IMR-90 (cell line): ENCODE measurements at regions not wholly inside any gene's neighbourhood (a gene's known extent, or its start where the extent isn't known, plus 50 kb on each side); places are given as distances from the start of the nearest gene placed in this dataset.

Source experiments
- ATAC-seq: fragments of 200-7000 bp; cut with Tn5 transposase; 2 replicates; pipeline ENCODE4 v1.9.1; 2020; ENCODE audit warnings: low read depth, mild to moderate bottlenecking, moderate library complexity
- BruUV-seq: library from RNA; stranded (reverse); fragments of 400-500 nt; replicated peaks from 2 replicates; lab custom pipeline; 2021; lab: Mats Ljungman, UMichigan
- CTCF ChIA-PET: fragments of 300-600 bp; formaldehyde crosslinking; extraction: SDS; loops from one replicate; lab custom pipeline; 2021; ENCODE audit warnings: antibody characterized with exemption; lab: Yijun Ruan, JAX
- POLR2A ChIA-PET: fragments of 300-600 bp; sonication (Branson Sonifier 250); formaldehyde crosslinking; loops from one replicate; lab custom pipeline; 2022; ENCODE audit warnings: antibody characterized with exemption; ENCODE audit not compliant: unreplicated experiment; lab: Charles Lee
- DNase-seq: peaks from one replicate; pipeline ENCODE4 v3.0.0; 2013
- H2AFZ ChIP-seq: replicated peaks from 2 replicates; pipeline ENCODE3; 2013; ENCODE audit warnings: low read length, mild to moderate bottlenecking; ENCODE audit not compliant: poor library complexity
- H2AK5ac ChIP-seq: 2 replicates; pipeline ENCODE4 v1.6.1; 2013; ENCODE audit warnings: low read depth, low read length, inconsistent platforms
- H2AK9ac ChIP-seq: replicated peaks from 2 replicates; pipeline ENCODE3; 2013; ENCODE audit warnings: mild to moderate bottlenecking, low read depth, low read length, moderate library complexity; ENCODE audit not compliant: poor library complexity
- H2BK120ac ChIP-seq: 2 replicates; pipeline ENCODE4 v1.6.1; 2013; ENCODE audit warnings: low read depth, low read length, inconsistent platforms
- H2BK15ac ChIP-seq: 3 replicates; pipeline ENCODE4 v1.6.1; 2013; ENCODE audit warnings: low read depth, low read length, inconsistent platforms
- H2BK20ac ChIP-seq: 2 replicates; pipeline ENCODE4 v1.6.1; 2013; ENCODE audit warnings: low read depth, mild to moderate bottlenecking, inconsistent platforms, low read length, moderate library complexity
- H2BK5ac ChIP-seq: 2 replicates; pipeline ENCODE4 v1.6.1; 2013; ENCODE audit warnings: mild to moderate bottlenecking, low read depth, low read length, inconsistent platforms; ENCODE audit not compliant: poor library complexity, severe bottlenecking
- H3K14ac ChIP-seq: replicated peaks from 2 replicates; pipeline ENCODE4 v1.6.1; 2013; ENCODE audit warnings: low read depth, low read length, inconsistent platforms
- H3K18ac ChIP-seq: 2 replicates; pipeline ENCODE4 v1.6.1; 2013; ENCODE audit warnings: low read depth, low read length, control low read depth
- H3K23ac ChIP-seq: 2 replicates; pipeline ENCODE4 v1.6.1; 2013; ENCODE audit warnings: low read depth, low read length, inconsistent platforms
- H3K27ac ChIP-seq: 2 replicates; pipeline ENCODE4 v1.5.1; 2013; ENCODE audit warnings: mild to moderate bottlenecking, control low read depth, low read length; ENCODE audit not compliant: insufficient read depth
- H3K27me3 ChIP-seq: 2 replicates; pipeline ENCODE4 v1.6.1; 2013; ENCODE audit warnings: low read length; ENCODE audit not compliant: control insufficient read depth, insufficient read depth
- H3K36me3 ChIP-seq: 2 replicates; pipeline ENCODE4 v1.6.1; 2013; ENCODE audit warnings: low read length, mixed read lengths; ENCODE audit not compliant: control insufficient read depth, insufficient read depth
- H3K4ac ChIP-seq: 2 replicates; pipeline ENCODE4 v1.6.1; 2013; ENCODE audit warnings: low read depth, low read length, inconsistent platforms
- H3K4me1 ChIP-seq: 2 replicates; pipeline ENCODE4 v1.6.1; 2013; ENCODE audit warnings: low read length, mixed read lengths; ENCODE audit not compliant: control insufficient read depth, insufficient read depth
- H3K4me2 ChIP-seq: 2 replicates; pipeline ENCODE4 v1.6.1; 2013; ENCODE audit warnings: low read depth, mild to moderate bottlenecking, control low read depth, low read length, moderate library complexity
- H3K4me3 ChIP-seq: 2 replicates; pipeline ENCODE4 v1.5.1; 2013; ENCODE audit warnings: low read depth, mild to moderate bottlenecking, control low read depth, low read length, moderate library complexity; ENCODE audit not compliant: insufficient read depth
- H3K56ac ChIP-seq: 2 replicates; pipeline ENCODE4 v1.6.1; 2013; ENCODE audit warnings: low read length, inconsistent platforms; ENCODE audit not compliant: insufficient read depth; ENCODE audit errors: extremely low read depth
- H3K79me1 ChIP-seq, 2 experiments: 2 replicates each; pipeline ENCODE4 v1.6.1; 2013; ENCODE audit warnings: low read length in 2 of 2, inconsistent platforms in 1 of 2, low read depth in 1 of 2
- H3K9ac ChIP-seq: 2 replicates; pipeline ENCODE4 v1.6.1; 2013; ENCODE audit warnings: low read depth, low read length, control low read depth
- H3K9me1 ChIP-seq: 2 replicates; pipeline ENCODE4 v1.6.1; 2013; ENCODE audit warnings: low read length, inconsistent platforms; ENCODE audit not compliant: insufficient read depth
- H3K9me3 ChIP-seq: 2 replicates; pipeline ENCODE4 v1.6.1; 2013; ENCODE audit warnings: low read length; ENCODE audit not compliant: control insufficient read depth, insufficient read depth
- H4K20me1 ChIP-seq: 2 replicates; pipeline ENCODE4 v1.6.1; 2013; ENCODE audit warnings: low read length, inconsistent platforms; ENCODE audit not compliant: insufficient read depth
- H4K5ac ChIP-seq: 2 replicates; pipeline ENCODE4 v1.6.1; 2013; ENCODE audit warnings: mild to moderate bottlenecking, low read depth, low read length, control low read depth
- H4K8ac ChIP-seq, 2 experiments: 2 replicates each; pipeline ENCODE4 v1.6.1; 2013; ENCODE audit warnings: low read depth in 2 of 2, low read length in 2 of 2, control low read depth in 1 of 2, inconsistent platforms in 1 of 2
- H4K91ac ChIP-seq: 2 replicates; pipeline ENCODE4 v1.6.1; 2013; ENCODE audit warnings: low read depth, low read length, inconsistent platforms; ENCODE audit not compliant: insufficient read depth
- BHLHE40 ChIP-seq: fragments of 150-350 bp; IDR thresholded peaks from 2 replicates; pipeline ENCODE4 v1.6.1; 2016; ENCODE audit warnings: mild to moderate bottlenecking, low read depth, low read length
- CEBPB ChIP-seq: IDR thresholded peaks from 2 replicates; pipeline ENCODE4 v1.6.1; 2012; ENCODE audit warnings: low read depth, low read length, improper control_type of control experiment
- CHD1 ChIP-seq: IDR thresholded peaks from 2 replicates; pipeline ENCODE4 v1.6.1; 2012; ENCODE audit warnings: low read depth, low read length, improper control_type of control experiment
- ELK1 ChIP-seq: fragments of 150-350 bp; IDR thresholded peaks from 2 replicates; pipeline ENCODE4 v1.6.1; 2016; ENCODE audit warnings: low read depth, mild to moderate bottlenecking, low read length, moderate library complexity, borderline replicate concordance
- FOS ChIP-seq: fragments of 150-350 bp; IDR thresholded peaks from 2 replicates; pipeline ENCODE4 v1.6.1; 2016; ENCODE audit warnings: low read depth, low read length
- MAFK ChIP-seq: IDR thresholded peaks from 2 replicates; pipeline ENCODE4 v1.6.1; 2012; ENCODE audit warnings: low read depth, low read length, improper control_type of control experiment
- MAZ ChIP-seq: IDR thresholded peaks from 2 replicates; pipeline ENCODE4 v1.6.1; 2012; ENCODE audit warnings: low read depth, mild to moderate bottlenecking, low read length, improper control_type of control experiment, moderate library complexity, borderline replicate concordance
- MXI1 ChIP-seq: IDR thresholded peaks from 2 replicates; pipeline ENCODE4 v1.6.1; 2012; ENCODE audit warnings: low read depth, mild to moderate bottlenecking, low read length, moderate library complexity, borderline replicate concordance
- NFE2L2 ChIP-seq: fragments of 150-350 bp; IDR thresholded peaks from 2 replicates; pipeline ENCODE4 v1.6.1; 2016; ENCODE audit warnings: low read depth, mild to moderate bottlenecking, low read length
- POLR2A ChIP-seq: IDR thresholded peaks from 2 replicates; pipeline ENCODE4 v1.6.1; 2012; ENCODE audit warnings: mild to moderate bottlenecking, low read depth, low read length
- RAD21 ChIP-seq: IDR thresholded peaks from 2 replicates; pipeline ENCODE4 v1.6.1; 2012; ENCODE audit warnings: low read length, improper control_type of control experiment
- RCOR1 ChIP-seq: IDR thresholded peaks from 2 replicates; pipeline ENCODE4 v1.6.1; 2012; ENCODE audit warnings: mild to moderate bottlenecking, low read length, improper control_type of control experiment; ENCODE audit not compliant: insufficient replicate concordance
- RFX5 ChIP-seq: IDR thresholded peaks from 2 replicates; pipeline ENCODE4 v1.8.0; 2012; ENCODE audit warnings: low read depth, mild to moderate bottlenecking, low read length, moderate library complexity
- SMC3 ChIP-seq: fragments of 150-350 bp; IDR thresholded peaks from 2 replicates; pipeline ENCODE4 v1.6.1; 2016; ENCODE audit warnings: low read depth, mild to moderate bottlenecking, antibody characterized with exemption, low read length, moderate library complexity
- USF2 ChIP-seq: fragments of 150-350 bp; IDR thresholded peaks from 2 replicates; pipeline ENCODE4 v1.6.1; 2017; ENCODE audit warnings: mild to moderate bottlenecking, antibody characterized with exemption, low read length, low read depth
- WGBS, 2 experiments: methylation state at CpG; one replicate each; pipeline versions ENCODE4 v1.1.5 to v1.1.7; 2013; ENCODE audit warnings: missing lambda C conversion rate in 2 of 2; ENCODE audit not compliant: insufficient read length in 1 of 2; ENCODE audit errors: extremely low coverage in 2 of 2; 5-methylcytosine and 5-hydroxymethylcytosine counted together
- dilution Hi-C: fragments of 300-500 bp; cut with HindIII; formaldehyde crosslinking; loops from one replicate; pipeline ENCODE4 v1.14.3; 2018; ENCODE audit warnings: low sequenced_read_pairs; ENCODE audit not compliant: unreplicated experiment
- in situ Hi-C: fragments of 300-500 bp; cut with MboI; formaldehyde crosslinking; loops from 3 replicates; pipeline ENCODE4 v1.14.3; 2019; ENCODE audit warnings: low sequenced_read_pairs, inconsistent platforms, mixed read lengths
- intact Hi-C: fragments of 100-400 bp; cut with micrococcal nuclease; formaldehyde crosslinking; loops from 2 replicates; pipeline ENCODE4 v1.10.0; 2022
- TF ChIP-seq, protein P1 (sequence below): conservative IDR thresholded peaks from 2 replicates; pipeline ENCODE4 v1.5.1; 2012; ENCODE audit warnings: mild to moderate bottlenecking, low read depth, low read length, improper control_type of control experiment

GRCh38 chr12:88642675-88643431, 62.6 kb upstream of the KITLG start:
- ATAC-seq (no peak), DNase-seq (no peak)
- no peak overlapping the region for H2BK120ac ChIP-seq
- no peak overlapping the region for H3K23ac ChIP-seq
- no peak overlapping the region for H3K56ac ChIP-seq
- H4K8ac ChIP-seq: no peak overlapping the region
- no peak overlapping the region for H4K5ac ChIP-seq
- dilution Hi-C loops: no loop called here
- no peak overlapping the region for H3K14ac ChIP-seq
- intact Hi-C loops: no loop called here
- H3K4me2 ChIP-seq: no peak overlapping the region
- H2AK5ac ChIP-seq: no peak overlapping the region
- no peaks in the 10 kb centered on the region for H3K9me1 ChIP-seq
- H3K4ac ChIP-seq: no peak overlapping the region
- H3K27ac ChIP-seq: no peak overlapping the region
- H3K4me3 ChIP-seq: no peak overlapping the region
- H2AFZ ChIP-seq: no peak overlapping the region
- no peak overlapping the region for H2BK20ac ChIP-seq
- H3K9ac ChIP-seq: no peak overlapping the region
- POLR2A ChIA-PET: interaction anchor here (0.5 kb wide), 1 partner anchor 362 kb away, joined by 3 read pairs; no protein-coding TSS in a partner anchor
- in situ Hi-C loops: no loop called here
- no peak overlapping the region for H2BK5ac ChIP-seq
- CTCF ChIA-PET: no interaction called here
- H3K9me3 ChIP-seq: no peaks in the 10 kb centered on the region
- TF ChIP-seq USF2 (no peak), ELK1 (no peak), SMC3 (no peak), RAD21 (no peak), FOS (no peak), RCOR1 (no peak), MAZ (no peak), MAFK (no peak), CEBPB (no peak), BHLHE40 (no peak), MXI1 (no peak), CHD1 (no peak), POLR2A (no peak), RFX5 (no peak), NFE2L2 (no peak)
- TF ChIP-seq, protein P1, sequence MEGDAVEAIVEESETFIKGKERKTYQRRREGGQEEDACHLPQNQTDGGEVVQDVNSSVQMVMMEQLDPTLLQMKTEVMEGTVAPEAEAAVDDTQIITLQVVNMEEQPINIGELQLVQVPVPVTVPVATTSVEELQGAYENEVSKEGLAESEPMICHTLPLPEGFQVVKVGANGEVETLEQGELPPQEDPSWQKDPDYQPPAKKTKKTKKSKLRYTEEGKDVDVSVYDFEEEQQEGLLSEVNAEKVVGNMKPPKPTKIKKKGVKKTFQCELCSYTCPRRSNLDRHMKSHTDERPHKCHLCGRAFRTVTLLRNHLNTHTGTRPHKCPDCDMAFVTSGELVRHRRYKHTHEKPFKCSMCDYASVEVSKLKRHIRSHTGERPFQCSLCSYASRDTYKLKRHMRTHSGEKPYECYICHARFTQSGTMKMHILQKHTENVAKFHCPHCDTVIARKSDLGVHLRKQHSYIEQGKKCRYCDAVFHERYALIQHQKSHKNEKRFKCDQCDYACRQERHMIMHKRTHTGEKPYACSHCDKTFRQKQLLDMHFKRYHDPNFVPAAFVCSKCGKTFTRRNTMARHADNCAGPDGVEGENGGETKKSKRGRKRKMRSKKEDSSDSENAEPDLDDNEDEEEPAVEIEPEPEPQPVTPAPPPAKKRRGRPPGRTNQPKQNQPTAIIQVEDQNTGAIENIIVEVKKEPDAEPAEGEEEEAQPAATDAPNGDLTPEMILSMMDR: no peak
- no peak overlapping the region for H4K91ac ChIP-seq
- H3K36me3 ChIP-seq: no peaks in the 10 kb centered on the region
- H3K18ac ChIP-seq: no peak overlapping the region
- no TSS peak for BruUV-seq
- H3K79me1 ChIP-seq: no peaks in the 10 kb centered on the region
- H3K27me3 ChIP-seq: no peaks in the 10 kb centered on the region
- no peaks in the 10 kb centered on the region for H4K20me1 ChIP-seq
- H2BK15ac ChIP-seq: no peak overlapping the region
- H3K4me1 ChIP-seq: peaks cover 2% of the 10 kb centered on the region
- WGBS, 2 experiments: no CpG with 5 or more reads among the region's 1 CpG
- H2AK9ac ChIP-seq: no peak overlapping the region
